ENCODE measurements at regions not wholly inside any gene's neighbourhood (a gene's known extent, or its start where the extent isn't known, plus 50 kb on each side); places are given as distances from the start of the nearest gene placed in this dataset.

DNA sequence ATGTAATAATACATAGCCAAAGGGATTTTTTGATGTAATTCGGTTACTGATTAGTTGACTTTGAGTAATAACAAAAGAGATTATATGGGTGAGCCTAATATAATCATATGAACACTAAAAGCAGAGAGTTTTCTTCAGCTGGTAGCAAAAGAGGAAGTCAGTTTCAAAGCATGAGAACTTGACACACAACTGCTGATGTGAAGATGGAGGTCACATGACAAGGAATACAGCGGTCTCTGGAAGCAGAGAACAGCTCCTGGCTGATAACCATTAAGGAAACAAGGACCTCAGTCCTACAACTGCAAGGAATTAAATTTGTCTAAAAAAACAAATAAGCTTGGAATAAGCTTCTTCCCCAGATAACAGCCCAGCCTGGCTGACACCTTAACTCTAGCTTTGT lies 119.1 kb upstream of the PRNP start:
- H3K27ac ChIP-seq = no peak overlapping the region
- no peaks in the 10 kb centered on the region for H3K27me3 ChIP-seq (ENCODE audit: insufficient read depth, low read depth, severe bottlenecking)
- no peak for DNase-seq
- H3K9me3 ChIP-seq (ENCODE audit: severe bottlenecking) = no peaks in the 10 kb centered on the region
- no peaks in the 10 kb centered on the region for H3K36me3 ChIP-seq
- H3K4me3 ChIP-seq (ENCODE audit: low read depth, low read length) = no peak overlapping the region
- no peak for TF ChIP-seq CTCF (IDR thresholded peaks at IDR 0.05; ENCODE audit: low read depth, low read length)

GRCh38 chr20:4563534-4563933 lies 122.7 kb upstream of the PRNP start:
- no peak overlapping the region for H3K4me3 ChIP-seq (ENCODE audit: low read depth, low read length)
- no peaks in the 10 kb centered on the region for H3K27me3 ChIP-seq (ENCODE audit: insufficient read depth, low read depth, severe bottlenecking)
- no peaks in the 10 kb centered on the region for H3K36me3 ChIP-seq
- H3K9me3 ChIP-seq (ENCODE audit: severe bottlenecking) = no peaks in the 10 kb centered on the region
- H3K27ac ChIP-seq = no peak overlapping the region
- TF ChIP-seq CTCF (IDR thresholded peaks at IDR 0.05; ENCODE audit: low read depth, low read length) = no peak
- DNase-seq = no peak

DNA sequence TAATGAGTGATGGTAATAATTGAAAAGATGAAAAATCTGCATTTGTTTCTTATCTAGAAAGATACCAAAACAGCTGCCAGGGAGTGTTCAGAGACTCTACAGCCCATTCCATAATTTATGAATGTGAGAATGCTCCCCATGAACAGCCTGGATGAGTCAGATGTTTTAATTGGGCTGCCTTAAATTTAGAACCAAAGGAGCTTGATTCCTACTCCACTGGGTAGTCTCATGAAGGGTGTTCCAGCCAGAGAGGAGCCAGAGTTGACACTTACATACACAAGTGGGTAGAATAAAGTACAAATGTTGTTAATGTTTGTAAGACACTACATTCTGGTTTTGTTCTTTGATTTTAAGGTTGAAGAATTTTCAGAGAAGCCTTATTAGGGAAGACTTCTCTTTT lies 123.2 kb upstream of the PRNP start:
- Histone ChIP-seq H3K27ac (no peak overlapping the region), H3K9me3 (ENCODE audit: severe bottlenecking) (no peaks in the 10 kb centered on the region), H3K4me3 (ENCODE audit: low read depth, low read length) (no peak overlapping the region), H3K36me3 (no peaks in the 10 kb centered on the region), H3K27me3 (ENCODE audit: insufficient read depth, low read depth, severe bottlenecking) (no peaks in the 10 kb centered on the region)
- no peak for DNase-seq
- no peak for TF ChIP-seq CTCF (IDR thresholded peaks at IDR 0.05; ENCODE audit: low read depth, low read length)

DNA sequence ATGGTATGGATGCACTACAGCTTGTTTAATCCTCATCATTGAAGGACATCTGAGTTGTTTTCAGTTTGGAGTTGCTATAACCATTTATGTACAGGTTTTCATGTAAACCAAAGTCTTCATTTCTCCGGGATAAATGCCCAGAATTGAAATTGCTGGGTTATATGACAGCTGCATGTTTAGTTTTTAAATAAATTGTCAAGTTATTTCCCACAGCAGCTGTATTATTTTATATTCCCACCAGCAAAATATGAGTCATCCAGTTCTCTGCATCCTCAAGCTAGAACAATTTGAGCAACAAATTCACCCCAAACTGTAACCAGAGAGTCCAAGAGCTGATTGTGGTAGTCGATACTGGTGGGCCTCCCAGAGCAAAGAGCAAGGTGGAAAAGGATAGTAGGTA lies 125.6 kb upstream of the PRNP start:
- Histone ChIP-seq H3K27me3 (ENCODE audit: insufficient read depth, low read depth, severe bottlenecking) (no peaks in the 10 kb centered on the region), H3K36me3 (no peaks in the 10 kb centered on the region), H3K27ac (no peak overlapping the region), H3K4me3 (ENCODE audit: low read depth, low read length) (no peak overlapping the region), H3K9me3 (ENCODE audit: severe bottlenecking) (no peaks in the 10 kb centered on the region)
- TF ChIP-seq CTCF (IDR thresholded peaks at IDR 0.05; ENCODE audit: low read depth, low read length) = no peak
- DNase-seq = no peak

DNA sequence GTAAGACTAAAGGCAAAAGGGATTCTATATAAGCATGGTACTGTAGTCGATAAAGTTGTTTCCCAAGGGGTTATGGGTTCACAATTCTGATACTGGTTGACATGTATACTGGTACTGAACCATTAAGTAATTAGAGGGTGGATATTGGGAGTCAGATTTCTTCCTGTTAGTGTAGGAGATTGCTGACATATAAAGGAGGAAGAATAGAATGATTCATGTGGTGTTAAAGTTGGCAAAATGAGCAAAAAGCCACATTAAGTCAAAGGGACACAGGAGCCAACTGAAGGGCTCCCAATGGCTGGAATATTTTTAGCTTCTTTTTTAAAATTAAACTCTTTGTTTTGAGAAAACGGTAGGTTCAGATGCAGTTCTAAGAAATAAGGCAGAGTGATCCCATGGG lies 126.3 kb upstream of the PRNP start:
- H3K36me3 ChIP-seq = no peaks in the 10 kb centered on the region
- TF ChIP-seq CTCF (IDR thresholded peaks at IDR 0.05; ENCODE audit: low read depth, low read length) = no peak
- DNase-seq = no peak
- H3K9me3 ChIP-seq (ENCODE audit: severe bottlenecking) = no peaks in the 10 kb centered on the region
- no peak overlapping the region for H3K4me3 ChIP-seq (ENCODE audit: low read depth, low read length)
- H3K27ac ChIP-seq = no peak overlapping the region
- no peaks in the 10 kb centered on the region for H3K27me3 ChIP-seq (ENCODE audit: insufficient read depth, low read depth, severe bottlenecking)

DNA sequence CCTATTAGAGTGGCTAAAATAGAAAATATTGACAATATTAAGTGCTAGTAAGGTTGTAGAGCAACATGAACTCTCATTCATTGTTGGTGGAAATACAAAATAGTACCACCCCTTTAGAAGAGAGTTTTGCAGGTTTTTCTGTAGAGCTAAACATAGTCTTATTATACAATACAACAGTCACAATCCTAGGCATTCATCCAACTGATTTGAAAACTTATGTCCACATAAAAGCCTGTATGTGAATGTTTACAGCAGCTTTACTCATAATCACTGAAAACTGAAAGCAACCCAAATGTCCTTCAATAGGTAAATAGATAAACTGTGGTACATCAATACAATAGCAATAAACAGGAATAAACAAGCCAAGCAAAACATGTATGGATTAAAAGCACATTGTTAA lies 127.2 kb upstream of the PRNP start:
- TF ChIP-seq CTCF (IDR thresholded peaks at IDR 0.05; ENCODE audit: low read depth, low read length) = no peak
- Histone ChIP-seq H3K27me3 (ENCODE audit: insufficient read depth, low read depth, severe bottlenecking) (no peaks in the 10 kb centered on the region), H3K27ac (no peak overlapping the region), H3K9me3 (ENCODE audit: severe bottlenecking) (no peaks in the 10 kb centered on the region), H3K36me3 (no peaks in the 10 kb centered on the region), H3K4me3 (ENCODE audit: low read depth, low read length) (no peak overlapping the region)
- DNase-seq = no peak

All from WERI-Rb-1 (cell line).